MM.1S (cell line): ENCODE measurements at regions not wholly inside any gene's neighbourhood (a gene's known extent, or its start where the extent isn't known, plus 50 kb on each side); places are given as distances from the start of the nearest gene placed in this dataset.

Experiments
- DNase-seq: peaks from one replicate; pipeline ENCODE4 v3.0.0-alpha.2; 2015
- H2AFZ ChIP-seq: fragments of 300-600 bp; sonication (generic); 2 replicates; pipeline ENCODE4 v1.6.0; 2016; ENCODE audit warnings: antibody characterized with exemption, low read length
- H3F3A ChIP-seq: fragments of 300-600 bp; sonication (generic); 2 replicates; pipeline ENCODE4 v1.6.1; 2016; ENCODE audit warnings: mild to moderate bottlenecking, antibody characterized with exemption, low read length, moderate library complexity, mixed read lengths; ENCODE audit not compliant: insufficient read depth
- H3K27ac ChIP-seq: fragments of 300-600 bp; sonication (generic); 2 replicates; pipeline ENCODE4 v1.5.1; 2016; ENCODE audit warnings: mild to moderate bottlenecking, low read length
- H3K27me3 ChIP-seq: fragments of 300-600 bp; sonication (generic); replicated peaks from 2 replicates; pipeline ENCODE4 v1.6.0; 2016; ENCODE audit warnings: low read length; ENCODE audit not compliant: insufficient read depth
- H3K36me3 ChIP-seq: fragments of 300-600 bp; sonication (generic); replicated peaks from 2 replicates; pipeline ENCODE4 v1.6.1; 2016; ENCODE audit warnings: mild to moderate bottlenecking, low read length, mixed read lengths; ENCODE audit not compliant: insufficient read depth
- H3K4me1 ChIP-seq: fragments of 300-600 bp; sonication (generic); 2 replicates; pipeline ENCODE4 v1.6.1; 2016; ENCODE audit warnings: low read length, mixed read lengths
- H3K4me2 ChIP-seq: fragments of 300-600 bp; sonication (generic); 2 replicates; pipeline ENCODE4 v1.6.0; 2016; ENCODE audit warnings: low read depth, low read length
- H3K4me3 ChIP-seq: fragments of 300-600 bp; sonication (generic); 2 replicates; pipeline ENCODE4 v1.5.1; 2016; ENCODE audit warnings: low read length, mixed read lengths
- H3K79me2 ChIP-seq: fragments of 300-600 bp; sonication (generic); 2 replicates; pipeline ENCODE4 v1.6.1; 2016; ENCODE audit warnings: mixed run types, low read length, mixed read lengths
- H3K9ac ChIP-seq: fragments of 300-600 bp; sonication (generic); 2 replicates; pipeline ENCODE4 v1.6.1; 2016; ENCODE audit warnings: low read length, mixed read lengths
- H3K9me2 ChIP-seq: fragments of 300-600 bp; sonication (generic); replicated peaks from 2 replicates; pipeline ENCODE4 v1.6.1; 2016; ENCODE audit warnings: mild to moderate bottlenecking, low read length, mixed read lengths; ENCODE audit not compliant: insufficient read depth
- H3K9me3 ChIP-seq: fragments of 300-600 bp; sonication (generic); replicated peaks from 2 replicates; pipeline ENCODE4 v1.6.1; 2016; ENCODE audit warnings: mild to moderate bottlenecking, low read length, mixed read lengths; ENCODE audit not compliant: insufficient read depth
- H4K20me1 ChIP-seq: fragments of 300-600 bp; sonication (generic); 2 replicates; pipeline ENCODE4 v1.6.1; 2016; ENCODE audit warnings: mild to moderate bottlenecking, low read length, moderate library complexity, mixed read lengths; ENCODE audit not compliant: insufficient read depth
- EZH2 ChIP-seq: fragments of 300-600 bp; sonication (generic); optimal IDR thresholded peaks from 2 replicates; pipeline ENCODE3; 2017; ENCODE audit warnings: low read depth, mild to moderate bottlenecking, antibody characterized with exemption, low read length, mixed read lengths
- EZH2phosphoT487 ChIP-seq: fragments of 300-600 bp; sonication (generic); IDR thresholded peaks from 2 replicates; pipeline ENCODE4 v1.6.1; 2018; ENCODE audit warnings: antibody characterized with exemption, low read length
- TF ChIP-seq, protein P1 (sequence below): fragments of 300-600 bp; sonication (generic); IDR thresholded peaks from 2 replicates; pipeline ENCODE4 v1.5.1; 2016; ENCODE audit warnings: antibody characterized with exemption, low read length, mixed read lengths

DNA sequence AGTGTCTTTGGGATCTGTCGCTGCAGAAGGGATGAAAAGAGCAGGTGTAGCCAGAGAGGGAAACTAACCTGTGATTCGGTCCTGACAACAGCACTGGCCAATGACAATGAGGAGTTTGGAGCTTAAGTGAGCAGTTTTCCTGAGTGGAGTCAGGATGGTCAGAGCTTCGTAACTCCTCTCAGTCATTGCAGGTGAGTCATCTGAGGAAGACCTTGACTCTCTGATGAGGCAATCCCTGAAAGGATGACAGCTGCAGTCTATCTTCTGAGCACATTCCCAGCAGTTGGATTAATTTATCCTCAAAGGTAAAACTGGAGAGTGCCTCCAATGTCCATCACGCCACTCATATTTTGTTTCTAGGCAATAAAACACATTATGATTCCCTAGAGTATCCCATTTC, 401.9 kb downstream of the POM121L12 start:
- no peaks in the 10 kb centered on the region for H3K36me3 ChIP-seq
- H3K79me2 ChIP-seq: no peaks in the 10 kb centered on the region
- no peak overlapping the region for H3K27ac ChIP-seq
- H3K4me2 ChIP-seq: no peak overlapping the region
- H3K27me3 ChIP-seq: no peaks in the 10 kb centered on the region
- no peak overlapping the region for H3K4me3 ChIP-seq
- no peaks in the 10 kb centered on the region for H3K9me2 ChIP-seq
- H2AFZ ChIP-seq: no peak overlapping the region
- DNase-seq: no peak
- TF ChIP-seq EZH2phosphoT487 (no peak), EZH2 (no peak)
- TF ChIP-seq, protein P1, sequence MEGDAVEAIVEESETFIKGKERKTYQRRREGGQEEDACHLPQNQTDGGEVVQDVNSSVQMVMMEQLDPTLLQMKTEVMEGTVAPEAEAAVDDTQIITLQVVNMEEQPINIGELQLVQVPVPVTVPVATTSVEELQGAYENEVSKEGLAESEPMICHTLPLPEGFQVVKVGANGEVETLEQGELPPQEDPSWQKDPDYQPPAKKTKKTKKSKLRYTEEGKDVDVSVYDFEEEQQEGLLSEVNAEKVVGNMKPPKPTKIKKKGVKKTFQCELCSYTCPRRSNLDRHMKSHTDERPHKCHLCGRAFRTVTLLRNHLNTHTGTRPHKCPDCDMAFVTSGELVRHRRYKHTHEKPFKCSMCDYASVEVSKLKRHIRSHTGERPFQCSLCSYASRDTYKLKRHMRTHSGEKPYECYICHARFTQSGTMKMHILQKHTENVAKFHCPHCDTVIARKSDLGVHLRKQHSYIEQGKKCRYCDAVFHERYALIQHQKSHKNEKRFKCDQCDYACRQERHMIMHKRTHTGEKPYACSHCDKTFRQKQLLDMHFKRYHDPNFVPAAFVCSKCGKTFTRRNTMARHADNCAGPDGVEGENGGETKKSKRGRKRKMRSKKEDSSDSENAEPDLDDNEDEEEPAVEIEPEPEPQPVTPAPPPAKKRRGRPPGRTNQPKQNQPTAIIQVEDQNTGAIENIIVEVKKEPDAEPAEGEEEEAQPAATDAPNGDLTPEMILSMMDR: no peak
- no peaks in the 10 kb centered on the region for H3K9me3 ChIP-seq
- H3K9ac ChIP-seq: no peak overlapping the region
- H4K20me1 ChIP-seq: no peaks in the 10 kb centered on the region
- no peaks in the 10 kb centered on the region for H3F3A ChIP-seq
- H3K4me1 ChIP-seq: no peaks in the 10 kb centered on the region

DNA sequence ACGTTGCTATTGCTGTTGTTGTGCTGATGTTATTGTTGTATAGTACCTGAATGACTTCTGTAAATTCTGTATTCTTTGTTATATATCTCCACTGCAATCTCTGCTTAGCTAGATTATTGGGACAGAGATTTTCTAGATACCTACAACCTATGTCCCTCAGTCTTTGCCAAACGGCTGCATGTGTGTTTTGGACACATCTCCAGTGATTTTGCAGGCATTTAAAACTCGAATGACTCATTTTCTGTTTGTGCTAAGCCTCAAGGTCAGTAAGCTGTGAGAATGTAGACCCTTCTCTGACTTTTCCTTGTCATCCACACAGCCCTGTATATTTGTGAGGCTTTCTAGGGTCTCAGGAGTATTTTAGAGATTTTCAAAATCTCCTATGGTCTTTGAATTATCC, 410.7 kb downstream of the POM121L12 start:
- no peaks in the 10 kb centered on the region for H3K27me3 ChIP-seq
- H3K4me3 ChIP-seq: no peak overlapping the region
- no peaks in the 10 kb centered on the region for H3K4me1 ChIP-seq
- TF ChIP-seq EZH2phosphoT487 (no peak), EZH2 (no peak)
- TF ChIP-seq, protein P1: no peak
- H4K20me1 ChIP-seq: no peaks in the 10 kb centered on the region
- H3K79me2 ChIP-seq: no peaks in the 10 kb centered on the region
- no peaks in the 10 kb centered on the region for H3K9me2 ChIP-seq
- H3K27ac ChIP-seq: no peak overlapping the region
- no peaks in the 10 kb centered on the region for H3K9me3 ChIP-seq
- H3K4me2 ChIP-seq: no peak overlapping the region
- no peak for DNase-seq
- H3F3A ChIP-seq: no peaks in the 10 kb centered on the region
- no peak overlapping the region for H2AFZ ChIP-seq
- H3K9ac ChIP-seq: no peak overlapping the region
- no peaks in the 10 kb centered on the region for H3K36me3 ChIP-seq

DNA sequence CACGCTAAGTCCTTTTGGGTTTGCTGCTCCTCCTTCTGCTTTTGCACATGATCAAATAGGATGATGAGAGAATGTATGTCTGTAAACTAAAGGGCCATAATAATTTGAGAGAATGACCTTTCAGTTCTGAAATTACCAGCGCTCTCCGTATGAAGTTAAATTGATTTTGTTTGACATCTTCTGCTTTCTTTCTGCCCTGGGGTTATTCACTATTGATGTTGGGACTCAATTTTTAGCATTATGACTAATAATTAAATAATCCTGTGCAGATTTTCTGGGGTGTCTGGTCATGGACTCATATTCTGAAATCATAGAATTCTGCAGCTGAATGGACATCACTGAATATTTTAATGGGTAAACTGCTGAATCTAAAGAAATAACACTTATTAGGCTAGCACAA, 423.2 kb downstream of the POM121L12 start:
- Histone ChIP-seq H4K20me1 (no peaks in the 10 kb centered on the region), H3K4me2 (no peak overlapping the region), H3K4me1 (no peaks in the 10 kb centered on the region), H3K9ac (no peak overlapping the region), H2AFZ (no peak overlapping the region), H3K36me3 (no peaks in the 10 kb centered on the region), H3K27me3 (no peaks in the 10 kb centered on the region), H3K27ac (no peak overlapping the region), H3K9me3 (no peaks in the 10 kb centered on the region), H3K4me3 (no peak overlapping the region), H3K9me2 (no peaks in the 10 kb centered on the region), H3F3A (no peaks in the 10 kb centered on the region), H3K79me2 (no peaks in the 10 kb centered on the region)
- DNase-seq: no peak
- TF ChIP-seq, protein P1: no peak
- TF ChIP-seq EZH2phosphoT487 (no peak), EZH2 (no peak)
